H1 (cell line): ENCODE measurements at regions not wholly inside any gene's neighbourhood (a gene's known extent, or its start where the extent isn't known, plus 50 kb on each side); places are given as distances from the start of the nearest gene placed in this dataset.

ENCODE experiments used
- CTCF ChIA-PET: fragments of 300-600 bp; sonication (Branson Sonifier 250); formaldehyde crosslinking; loops from one replicate; lab custom pipeline; 2021; ENCODE audit not compliant: partially characterized antibody; lab: Charles Lee
- POLR2A ChIA-PET: fragments of 300-600 bp; sonication (Branson Sonifier 250); formaldehyde crosslinking; loops from one replicate; lab custom pipeline; 2021; ENCODE audit warnings: inconsistent platforms; ENCODE audit not compliant: partially characterized antibody; lab: Charles Lee
- DNase-seq, 2 experiments: peaks; one replicate each; pipeline versions ENCODE4 v3.0.0 to v3.0.0-alpha.2; 2010 to 2022; ENCODE audit warnings: low spot score in 2 of 2, low read depth in 1 of 2, mixed read lengths in 1 of 2
- FAIRE-seq: peaks from 2 replicates; lab custom pipeline; 2011; peaks lifted over from hg19 to GRCh38; lab: Jason Lieb, UNC
- H2AFZ ChIP-seq: 2 replicates; pipeline ENCODE4 v1.8.1; 2012; ENCODE audit warnings: low read length, inconsistent platforms
- H2AK5ac ChIP-seq: 2 replicates; pipeline ENCODE4 v1.6.1; 2013; ENCODE audit warnings: low read depth, low read length
- H2BK120ac ChIP-seq: replicated peaks from 2 replicates; pipeline ENCODE3; 2013; ENCODE audit warnings: low read depth, low read length, inconsistent platforms
- H2BK12ac ChIP-seq: 2 replicates; pipeline ENCODE4 v1.6.1; 2013; ENCODE audit warnings: low read depth, low read length
- H2BK15ac ChIP-seq: 2 replicates; pipeline ENCODE4 v1.6.1; 2013; ENCODE audit warnings: low read length
- H2BK20ac ChIP-seq: 2 replicates; pipeline ENCODE4 v1.6.1; 2013; ENCODE audit warnings: low read length
- H2BK5ac ChIP-seq: 2 replicates; pipeline ENCODE4 v1.6.1; 2013; ENCODE audit warnings: low read depth, low read length
- H3K14ac ChIP-seq: 2 replicates; pipeline ENCODE4 v1.6.1; 2013; ENCODE audit warnings: inconsistent platforms; ENCODE audit not compliant: insufficient read length
- H3K18ac ChIP-seq: 2 replicates; pipeline ENCODE4 v1.6.1; 2013; ENCODE audit warnings: low read length; ENCODE audit errors: extremely low read depth
- H3K23ac ChIP-seq: 2 replicates; pipeline ENCODE4 v1.6.1; 2013; ENCODE audit warnings: inconsistent platforms; ENCODE audit not compliant: insufficient read length
- H3K23me2 ChIP-seq: 2 replicates; pipeline ENCODE4 v1.6.1; 2013; ENCODE audit warnings: low read depth, low read length
- H3K27ac ChIP-seq: 2 replicates; pipeline ENCODE4 v1.6.1; 2011; ENCODE audit warnings: low read depth, low read length, inconsistent platforms
- H3K27me3 ChIP-seq, 4 experiments: replicated peaks in 1 of 4; 1 replicate in 1 of 4; 2 replicates in 3 of 4; pipeline versions ENCODE4 v1.6.1 to v1.8.1; 2011 to 2013; ENCODE audit warnings: low read length in 3 of 4, mild to moderate bottlenecking in 3 of 4, inconsistent platforms in 2 of 4, mixed read lengths in 2 of 4, moderate library complexity in 1 of 4; ENCODE audit not compliant: control insufficient read depth in 3 of 4, insufficient read depth in 3 of 4; ENCODE audit errors: extremely low read depth in 1 of 4
- H3K36me3 ChIP-seq, 4 experiments: 2 replicates each; pipeline versions ENCODE4 v1.6.1 to v1.8.1; 2011 to 2013; ENCODE audit warnings: mild to moderate bottlenecking in 4 of 4, low read length in 3 of 4, moderate library complexity in 2 of 4, control low read depth in 1 of 4, inconsistent platforms in 1 of 4; ENCODE audit not compliant: insufficient read depth in 4 of 4, control insufficient read depth in 2 of 4
- H3K4ac ChIP-seq: replicated peaks from 2 replicates; pipeline ENCODE3; 2013; ENCODE audit warnings: low read length, low read depth, mixed read lengths, inconsistent platforms; ENCODE audit not compliant: insufficient read length
- H3K4me1 ChIP-seq, 4 experiments: replicated peaks in 1 of 4; 1 replicate in 1 of 4; 2 replicates in 3 of 4; pipeline versions ENCODE4 v1.6.1 to v1.8.1; 2011 to 2013; ENCODE audit warnings: low read length in 3 of 4, inconsistent platforms in 2 of 4, mixed read lengths in 1 of 4; ENCODE audit not compliant: insufficient read depth in 4 of 4, control insufficient read depth in 3 of 4
- H3K4me2 ChIP-seq, 2 experiments: 2 replicates each; pipeline versions ENCODE4 v1.6.1 to v1.8.1; 2011 to 2013; ENCODE audit warnings: low read depth in 2 of 2, low read length in 2 of 2, control low read depth in 1 of 2, inconsistent platforms in 1 of 2, mild to moderate bottlenecking in 1 of 2; ENCODE audit not compliant: insufficient read depth in 1 of 2
- H3K4me3 ChIP-seq, 4 experiments: fragments of 200-600, 300-600 bp in 1 of 4; sonication (generic), shearing (Covaris generic), sonication (Bioruptor Twin) in 1 of 4; 2 replicates each; pipeline versions ENCODE4 v1.5.1 to v1.8.1; 2011 to 2016; ENCODE audit warnings: low read length in 4 of 4, low read depth in 3 of 4, control low read depth in 2 of 4, inconsistent platforms in 2 of 4, mild to moderate bottlenecking in 2 of 4, mixed read lengths in 1 of 4, moderate library complexity in 1 of 4; ENCODE audit not compliant: insufficient read depth in 2 of 4; ENCODE audit errors: extremely low read depth in 1 of 4
- H3K56ac ChIP-seq: replicated peaks from 2 replicates; pipeline ENCODE3; 2013; ENCODE audit warnings: low read depth, mild to moderate bottlenecking, mixed read lengths, low read length, inconsistent platforms; ENCODE audit not compliant: insufficient read length
- H3K79me1 ChIP-seq: 2 replicates; pipeline ENCODE4 v1.6.1; 2013; ENCODE audit warnings: low read depth, low read length, control low read depth
- H3K79me2 ChIP-seq, 2 experiments: 2 replicates each; pipeline versions ENCODE4 v1.6.1 to v1.8.1; 2012 to 2013; ENCODE audit warnings: low read length in 2 of 2, mild to moderate bottlenecking in 2 of 2, inconsistent platforms in 1 of 2; ENCODE audit not compliant: insufficient read depth in 2 of 2, control insufficient read depth in 1 of 2
- H3K9ac ChIP-seq, 4 experiments: replicated peaks in 1 of 4; 1 replicate in 1 of 4; 2 replicates in 3 of 4; pipeline versions ENCODE4 v1.6.1 to v1.8.1; 2011 to 2013; ENCODE audit warnings: low read depth in 3 of 4, low read length in 3 of 4, control low read depth in 2 of 4, mild to moderate bottlenecking in 2 of 4, moderate library complexity in 2 of 4, inconsistent platforms in 1 of 4; ENCODE audit errors: extremely low read depth in 1 of 4
- H3K9me3 ChIP-seq, 2 experiments: 2 replicates each; pipeline versions ENCODE4 v1.6.1 to v1.8.1; 2012 to 2013; ENCODE audit warnings: mild to moderate bottlenecking in 2 of 2, moderate library complexity in 2 of 2, control low read depth in 1 of 2, inconsistent platforms in 1 of 2, low read depth in 1 of 2, low read length in 1 of 2, mixed read lengths in 1 of 2; ENCODE audit not compliant: insufficient read depth in 2 of 2
- H4K20me1 ChIP-seq, 2 experiments: replicated peaks in 1 of 2; 2 replicates each; pipeline versions ENCODE3 to v1.8.1; 2011 to 2013; ENCODE audit warnings: inconsistent platforms in 2 of 2, low read length in 2 of 2, mild to moderate bottlenecking in 1 of 2; ENCODE audit not compliant: insufficient read depth in 2 of 2, control insufficient read depth in 1 of 2
- H4K5ac ChIP-seq: 2 replicates; pipeline ENCODE4 v1.6.1; 2013; ENCODE audit warnings: low read length, low read depth, mixed read lengths, inconsistent platforms; ENCODE audit not compliant: insufficient read length
- H4K8ac ChIP-seq: 2 replicates; pipeline ENCODE4 v1.8.0; 2013; ENCODE audit warnings: mild to moderate bottlenecking, moderate library complexity, low read length, inconsistent platforms; ENCODE audit not compliant: insufficient read depth; ENCODE audit errors: extremely low read depth
- H4K91ac ChIP-seq: replicated peaks from 2 replicates; pipeline ENCODE3; 2013; ENCODE audit warnings: low read length, mixed read lengths, inconsistent platforms; ENCODE audit not compliant: insufficient read length
- ASH2L ChIP-seq: fragments of 200-600, 300-600 bp; sonication (generic); IDR thresholded peaks from one replicate; pipeline ENCODE4 v1.7.1; 2017; ENCODE audit warnings: low read length
- BCL11A ChIP-seq, 2 experiments: IDR thresholded peaks; one replicate each; pipeline ENCODE4 v1.6.1; 2011; ENCODE audit warnings: low read depth in 2 of 2, low read length in 2 of 2, mild to moderate bottlenecking in 2 of 2
- CREB1 ChIP-seq: IDR thresholded peaks from 2 replicates; pipeline ENCODE4 v1.6.1; 2012; ENCODE audit warnings: inconsistent platforms
- FOSL1 ChIP-seq: IDR thresholded peaks from 2 replicates; pipeline ENCODE4 v1.6.1; 2011; ENCODE audit warnings: mild to moderate bottlenecking, low read depth, low read length, moderate library complexity; ENCODE audit not compliant: insufficient read depth
- NANOG ChIP-seq: IDR thresholded peaks from 2 replicates; pipeline ENCODE4 v1.6.1; 2011; ENCODE audit warnings: low read length, low read depth, mild to moderate bottlenecking, inconsistent platforms; ENCODE audit not compliant: insufficient read depth, poor library complexity, severe bottlenecking
- NRF1 ChIP-seq: IDR thresholded peaks from 2 replicates; pipeline ENCODE4 v1.6.1; 2011; ENCODE audit warnings: mild to moderate bottlenecking, low read depth, low read length, improper control_type of control experiment
- RXRA ChIP-seq: IDR thresholded peaks from 2 replicates; pipeline ENCODE4 v1.6.1; 2011; ENCODE audit warnings: low read depth, mild to moderate bottlenecking, low read length, moderate library complexity; ENCODE audit not compliant: insufficient read depth
- SIRT6 ChIP-seq: IDR thresholded peaks from one replicate; pipeline ENCODE4 v1.7.1; 2012; ENCODE audit warnings: low read length, inconsistent platforms
- SP1 ChIP-seq: IDR thresholded peaks from 2 replicates; pipeline ENCODE4 v1.6.1; 2011; ENCODE audit warnings: low read depth, low read length
- SP4 ChIP-seq: IDR thresholded peaks from 2 replicates; pipeline ENCODE4 v1.6.1; 2012; ENCODE audit warnings: low read length, inconsistent platforms
- TBP ChIP-seq: IDR thresholded peaks from 2 replicates; pipeline ENCODE4 v1.6.1; 2011; ENCODE audit warnings: low read depth, low read length, improper control_type of control experiment
- WGBS, 2 experiments: shearing (Covaris generic) in 1 of 2; methylation state at CpG; one replicate each; pipeline versions ENCODE4 v1.1.6 to v1.1.7; 2013 to 2015; ENCODE audit warnings: low lambda C conversion rate in 2 of 2, mixed read lengths in 2 of 2, inconsistent platforms in 1 of 2, low coverage in 1 of 2, missing lambda C conversion rate in 1 of 2; ENCODE audit not compliant: insufficient replicate concordance in 2 of 2, insufficient coverage in 1 of 2, insufficient read length in 1 of 2; ENCODE audit errors: extremely low coverage in 1 of 2, missing lambda C conversion rate in 1 of 2; 5-methylcytosine and 5-hydroxymethylcytosine counted together
- TF ChIP-seq, protein P1 (sequence below): IDR thresholded peaks from 2 replicates; pipeline ENCODE4 v1.6.1; 2012; ENCODE audit warnings: inconsistent platforms

DNA sequence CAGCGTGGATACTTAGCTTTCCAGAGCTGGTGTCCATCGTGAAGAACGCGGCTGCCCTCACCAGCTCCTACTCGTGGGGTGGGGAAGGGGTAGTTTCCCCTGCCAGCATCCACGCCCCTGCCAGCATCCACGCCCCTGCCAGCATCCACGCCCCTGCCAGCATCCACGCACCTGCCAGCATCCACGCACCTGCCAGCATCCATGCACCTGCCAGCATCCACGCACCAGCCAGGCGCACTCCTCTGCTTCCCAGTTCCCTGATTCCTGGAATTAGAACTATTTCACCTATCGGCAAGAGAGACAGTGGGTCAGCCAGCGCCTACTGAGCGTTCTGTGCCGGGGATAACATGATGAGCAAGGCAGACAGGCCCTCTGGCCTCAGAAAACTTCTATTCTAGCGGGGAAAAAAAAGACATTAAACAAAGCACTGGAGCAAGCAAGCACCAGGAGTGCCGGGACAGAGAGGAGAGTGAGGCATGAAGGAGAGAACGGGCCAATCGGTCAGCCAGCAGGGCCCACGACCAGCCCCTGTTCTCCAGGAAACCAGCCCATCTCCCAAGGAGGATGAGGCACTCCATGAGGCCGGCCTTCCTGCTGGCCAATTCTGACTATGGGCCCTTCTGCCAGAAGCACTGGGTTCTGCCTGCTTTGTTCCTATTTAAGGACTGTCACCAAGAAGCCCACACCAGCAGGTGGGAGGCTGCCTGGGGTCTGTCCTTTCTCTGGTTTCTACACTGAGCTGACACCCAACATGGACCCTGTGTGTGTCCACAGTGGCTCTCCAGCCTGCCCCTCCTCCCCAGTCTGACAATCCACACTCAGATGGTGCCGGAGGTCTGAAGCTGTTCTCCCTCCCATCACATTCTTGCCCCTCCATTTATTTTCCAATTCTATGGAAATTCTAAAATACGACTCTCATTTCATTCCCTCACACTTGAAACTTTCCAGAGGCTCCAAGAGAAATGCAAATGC, 78.4 kb upstream of the SALL3 start:
- Histone ChIP-seq H2AFZ (no peak overlapping the region), H4K91ac (no peak overlapping the region), H3K4me1 (peaks cover 0 to 6% (median 5%) of the 10 kb centered on the region in 4 experiments; a peak in 4 of 7 replicates), H2BK120ac (no peak overlapping the region), H3K14ac (no peak overlapping the region), H3K9ac (no peak overlapping the region), H3K27ac (no peak overlapping the region), H2AK5ac (no peak overlapping the region), H2BK12ac (no peak overlapping the region), H4K20me1 (no peaks in the 10 kb centered on the region), H3K36me3 (no peaks in the 10 kb centered on the region), H2BK20ac (no peak overlapping the region), H3K18ac (no peak overlapping the region), H2BK5ac (no peak overlapping the region), H3K79me2 (no peaks in the 10 kb centered on the region), H3K79me1 (no peaks in the 10 kb centered on the region), H3K23me2 (no peaks in the 10 kb centered on the region), H4K5ac (no peak overlapping the region), H3K4me2 (no peak overlapping the region), H3K4me3 (no peak overlapping the region), H2BK15ac (no peak overlapping the region), H3K9me3 (peaks cover 0 to 7% of the 10 kb centered on the region in 2 experiments; a peak in 2 of 4 replicates), H3K4ac (no peak overlapping the region), H3K23ac (no peak overlapping the region), H3K56ac (no peak overlapping the region), H3K27me3 (no peaks in the 10 kb centered on the region; a peak in 1 of 7 replicates), H4K8ac (no peak overlapping the region)
- no peak for FAIRE-seq
- ChIA-PET CTCF (no interaction called here), POLR2A (no interaction called here)
- 88 to 100% methylated on average over 1 to 24 of the region's 24 CpGs for WGBS, 2 experiments
- DNase-seq = no peak
- no peak for TF ChIP-seq CREB1
- no peak for TF ChIP-seq SIRT6
- TF ChIP-seq NANOG = no peak
- no peak for TF ChIP-seq TBP
- no peak for TF ChIP-seq SP1
- no peak for TF ChIP-seq NRF1
- TF ChIP-seq, protein P1, sequence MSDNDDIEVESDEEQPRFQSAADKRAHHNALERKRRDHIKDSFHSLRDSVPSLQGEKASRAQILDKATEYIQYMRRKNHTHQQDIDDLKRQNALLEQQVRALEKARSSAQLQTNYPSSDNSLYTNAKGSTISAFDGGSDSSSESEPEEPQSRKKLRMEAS = no peak
- TF ChIP-seq RXRA = no peak
- TF ChIP-seq BCL11A (IDR thresholded peaks at IDR 0.05; ENCODE audit: low read depth in 2 of 2, low read length in 2 of 2) = no peak
- no peak for TF ChIP-seq SP4
- TF ChIP-seq ASH2L = no peak
- no peak for TF ChIP-seq FOSL1
